ENCODE measurements at regions not wholly inside any gene's neighbourhood (a gene's known extent, or its start where the extent isn't known, plus 50 kb on each side); places are given as distances from the start of the nearest gene placed in this dataset.

DNA sequence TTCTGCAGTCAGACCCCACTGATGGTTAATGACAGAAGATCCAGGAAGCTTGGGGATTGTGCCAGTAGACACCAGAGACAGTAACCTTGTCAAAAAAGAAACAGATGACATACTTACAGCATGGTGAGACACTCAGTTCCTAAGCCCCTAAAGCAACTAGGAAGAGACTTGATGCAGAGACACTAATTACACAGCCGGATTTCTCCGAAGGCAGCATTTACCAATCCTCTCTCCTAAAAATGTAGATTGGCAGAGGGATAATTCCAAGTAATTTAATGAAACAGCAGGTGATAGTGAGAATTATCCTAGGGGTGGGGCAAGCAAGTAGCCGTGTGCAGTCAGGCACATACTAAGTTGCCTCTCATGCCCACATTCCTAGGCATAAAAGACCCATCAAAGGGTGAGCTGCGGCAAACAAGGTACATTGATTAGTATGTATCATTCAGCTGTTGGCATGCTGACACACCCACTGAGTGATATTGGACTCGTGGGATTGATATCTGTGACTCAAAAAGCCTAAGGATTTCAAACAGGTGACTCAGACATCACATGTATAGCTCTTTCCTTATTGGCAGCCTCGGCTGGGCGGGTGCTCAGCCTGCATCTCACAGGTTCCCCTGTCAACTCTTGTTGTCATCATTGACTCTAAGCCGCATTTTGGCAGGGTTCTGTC is 296.7 kb upstream of the ATP5MC3 start:
- ChIA-PET POLR2A (no interaction called here), CTCF (no interaction called here)

GRCh38 chr2:175476948-175477347 is 295.4 kb upstream of the ATP5MC3 start:
- POLR2A ChIA-PET = no interaction called here
- CTCF ChIA-PET = no interaction called here

DNA sequence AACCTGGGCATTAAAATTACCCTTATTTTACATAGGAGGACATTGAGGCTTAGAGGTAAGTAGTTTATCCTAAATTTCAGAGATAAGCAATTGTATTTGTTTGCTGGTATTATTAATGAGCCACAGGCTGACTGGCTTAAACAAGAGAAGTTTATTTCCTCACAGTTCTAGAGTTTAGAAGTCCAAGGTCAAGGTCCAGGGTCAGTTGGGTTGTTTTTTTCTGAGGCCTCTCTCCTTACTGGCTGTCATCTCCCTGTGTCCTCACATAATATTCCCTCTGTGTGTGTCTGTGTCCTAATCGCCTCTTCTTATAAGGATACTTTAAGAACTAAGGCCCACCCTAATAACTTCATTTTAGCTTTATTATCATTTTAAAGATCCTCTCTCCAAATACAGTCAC is 294.9 kb upstream of the ATP5MC3 start:
- ChIA-PET CTCF (no interaction called here), POLR2A (no interaction called here)

GRCh38 chr2:175475130-175475529 is 293.6 kb upstream of the ATP5MC3 start:
- ChIA-PET CTCF (no interaction called here), POLR2A (no interaction called here)

- CTCF ChIA-PET = no interaction called here
- POLR2A ChIA-PET = no interaction called here
Measured at GRCh38 chr2:175468431-175469098, 287.1 kb upstream of the ATP5MC3 start.

- ChIA-PET POLR2A (no interaction called here), CTCF (no interaction called here)
Measured at GRCh38 chr2:175465101-175465500, 283.6 kb upstream of the ATP5MC3 start.

DNA sequence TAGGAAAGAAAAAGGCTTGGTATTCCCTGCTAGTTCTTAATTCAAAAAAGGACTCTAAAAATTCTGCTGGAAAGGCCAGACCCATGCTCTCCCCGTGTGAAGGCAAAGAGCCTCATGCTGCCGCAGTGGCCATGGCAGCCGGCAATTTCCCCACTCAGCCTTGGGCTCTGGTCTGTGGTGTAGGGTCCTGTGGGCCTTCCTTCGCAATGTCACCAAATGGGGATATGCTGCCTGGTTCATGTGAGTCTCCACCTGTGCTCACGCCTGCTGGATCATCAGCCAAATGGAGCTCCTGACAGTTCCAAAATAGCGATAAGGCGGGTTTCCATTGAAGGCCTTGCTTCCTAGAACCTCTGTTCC is 282.8 kb upstream of the ATP5MC3 start:
- POLR2A ChIA-PET = no interaction called here
- CTCF ChIA-PET = no interaction called here

- ChIA-PET POLR2A (no interaction called here), CTCF (no interaction called here)
Measured at GRCh38 chr2:175463589-175464310, 282.2 kb upstream of the ATP5MC3 start.

- CTCF ChIA-PET = no interaction called here
Measured at GRCh38 chr2:175463169-175463568, 281.7 kb upstream of the ATP5MC3 start.

GRCh38 chr2:175462246-175462645 is 280.7 kb upstream of the ATP5MC3 start:
- ChIA-PET CTCF (no interaction called here), POLR2A (no interaction called here)

More at GRCh38 chr2:175463169-175463568, 281.7 kb upstream of the ATP5MC3 start:
- POLR2A ChIA-PET = no interaction called here

DNA sequence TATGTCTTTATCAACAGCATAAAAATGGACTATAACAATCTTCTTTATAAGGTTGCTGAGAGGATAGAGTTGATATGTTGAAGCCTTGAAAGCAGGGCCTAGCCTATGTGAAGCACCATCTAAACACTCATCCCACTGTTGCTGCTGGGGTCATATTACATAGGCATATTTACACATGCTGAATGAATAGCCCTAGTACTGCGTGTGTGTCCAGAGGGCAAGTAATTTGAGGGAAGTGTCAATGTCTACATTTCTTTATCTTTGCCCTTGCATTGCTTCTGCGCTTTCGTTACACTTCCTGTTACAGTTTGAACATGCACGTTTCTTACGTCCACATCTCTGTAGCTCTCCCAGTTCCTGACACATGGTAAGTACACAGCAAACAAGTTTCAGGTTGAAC is 280.3 kb upstream of the ATP5MC3 start:
- ChIA-PET CTCF (no interaction called here), POLR2A (no interaction called here)

DNA sequence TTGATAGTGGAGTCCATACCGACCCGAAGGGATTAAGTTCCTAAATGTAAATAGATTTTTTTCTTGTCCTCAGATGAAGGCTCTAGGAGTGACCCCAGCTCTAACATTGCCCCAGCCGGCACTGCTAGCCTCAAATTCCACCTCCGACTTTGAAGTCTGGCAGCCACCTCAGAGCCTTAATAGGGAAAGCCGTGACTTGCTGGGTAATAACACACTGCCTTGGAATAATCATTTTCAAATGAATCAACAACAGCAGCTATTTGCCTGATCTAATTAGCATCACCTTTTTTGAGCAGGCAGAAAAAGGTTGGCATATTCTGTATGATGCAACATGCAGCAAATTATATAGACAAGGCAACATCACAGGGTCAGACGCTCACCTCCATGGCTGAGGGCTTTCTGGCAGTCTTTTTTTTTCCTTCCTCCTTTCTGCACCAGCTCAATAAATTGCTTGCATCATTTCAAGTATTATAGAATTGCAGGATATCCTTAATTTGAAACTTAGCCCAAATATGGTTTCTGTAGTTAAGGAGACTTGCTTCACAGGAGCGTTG is 276.5 kb upstream of the ATP5MC3 start:
- POLR2A ChIA-PET = no interaction called here
- CTCF ChIA-PET = no interaction called here

GRCh38 chr2:175454953-175455389 is 273.5 kb upstream of the ATP5MC3 start:
- POLR2A ChIA-PET = no interaction called here
- CTCF ChIA-PET = no interaction called here

DNA sequence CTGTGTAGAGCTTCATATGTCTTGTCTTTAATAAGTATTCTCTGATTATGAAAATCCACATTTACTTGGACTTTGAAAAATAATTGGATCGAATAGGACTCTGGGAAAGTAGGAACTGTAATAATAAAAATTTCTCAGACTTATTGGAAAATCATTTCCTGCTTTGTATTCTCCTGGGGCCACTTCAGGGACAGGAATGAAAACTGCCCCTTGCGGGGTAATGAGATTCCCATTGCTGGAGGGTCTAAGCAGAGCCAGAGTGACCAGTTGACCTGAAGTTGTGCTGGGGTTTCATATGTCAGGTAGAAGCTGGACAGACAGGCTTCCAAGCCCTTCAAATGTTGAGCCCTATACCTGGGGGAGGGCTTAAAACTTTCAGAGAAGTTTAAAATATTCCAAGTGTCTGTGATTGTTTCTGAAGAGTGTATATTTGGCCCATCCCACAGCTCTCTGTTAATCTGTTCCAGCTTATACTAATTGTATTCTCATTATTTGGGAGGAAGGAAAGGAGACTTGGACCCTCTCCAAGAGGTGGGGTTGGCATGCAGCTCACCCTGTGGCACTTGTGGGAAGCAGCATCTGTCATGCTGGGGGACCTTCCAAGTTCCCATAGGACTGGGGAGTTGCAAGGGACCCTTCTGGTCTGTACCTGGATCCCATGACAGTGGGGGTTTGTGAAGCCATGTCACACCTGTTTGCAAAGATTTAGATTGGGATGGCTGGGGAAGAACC is 268.7 kb upstream of the ATP5MC3 start:
- POLR2A ChIA-PET = no interaction called here
- CTCF ChIA-PET = interaction anchor here (0.5 to 1.5 kb wide), 3 partner anchors 8 to 1188 kb away, joined by 3 read pairs; no protein-coding TSS in a partner anchor

DNA sequence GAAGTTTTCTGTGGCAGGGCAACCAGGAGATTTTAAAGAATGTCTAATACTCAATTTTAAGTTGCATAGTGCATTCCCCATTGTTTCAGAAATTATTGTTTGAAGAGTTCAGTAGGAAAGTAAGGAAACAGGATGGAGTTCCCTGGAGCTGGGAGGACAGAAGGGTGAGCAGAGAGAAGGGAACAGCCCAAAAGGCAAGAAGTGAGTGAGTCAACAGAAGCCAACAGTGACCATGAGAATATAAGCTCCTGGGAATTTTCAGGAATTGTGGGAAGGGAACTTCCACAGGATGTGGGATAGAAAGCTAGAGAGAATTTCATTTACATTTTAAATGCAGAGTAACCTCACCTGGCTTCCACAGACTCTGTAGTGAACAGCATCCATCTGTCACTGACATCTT is 268.1 kb upstream of the ATP5MC3 start:
- POLR2A ChIA-PET = no interaction called here
- CTCF ChIA-PET = interaction anchor here (1.5 kb wide), 1 partner anchor 10 kb away, joined by 3 read pairs; no protein-coding TSS in a partner anchor

DNA sequence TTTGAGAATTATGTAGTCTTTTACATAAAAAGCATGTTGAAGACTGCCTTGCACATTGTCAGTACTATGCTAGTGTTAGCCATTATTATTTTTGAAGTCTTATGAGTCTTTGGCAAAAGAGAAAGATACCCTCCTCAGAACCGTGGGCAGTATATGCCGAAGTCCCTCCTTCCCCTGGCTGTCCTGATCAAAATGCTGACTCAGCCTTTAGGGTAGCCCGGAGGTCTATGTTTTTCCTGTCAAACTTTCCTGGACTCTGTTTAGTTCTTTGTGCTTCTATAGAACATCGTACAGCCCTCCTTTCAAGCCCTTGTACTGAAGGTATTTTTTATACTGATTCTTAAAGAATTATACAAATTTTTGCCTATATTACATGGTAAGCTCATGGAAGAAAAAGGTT is 264.7 kb upstream of the ATP5MC3 start:
- ChIA-PET POLR2A (no interaction called here), CTCF (no interaction called here)

DNA sequence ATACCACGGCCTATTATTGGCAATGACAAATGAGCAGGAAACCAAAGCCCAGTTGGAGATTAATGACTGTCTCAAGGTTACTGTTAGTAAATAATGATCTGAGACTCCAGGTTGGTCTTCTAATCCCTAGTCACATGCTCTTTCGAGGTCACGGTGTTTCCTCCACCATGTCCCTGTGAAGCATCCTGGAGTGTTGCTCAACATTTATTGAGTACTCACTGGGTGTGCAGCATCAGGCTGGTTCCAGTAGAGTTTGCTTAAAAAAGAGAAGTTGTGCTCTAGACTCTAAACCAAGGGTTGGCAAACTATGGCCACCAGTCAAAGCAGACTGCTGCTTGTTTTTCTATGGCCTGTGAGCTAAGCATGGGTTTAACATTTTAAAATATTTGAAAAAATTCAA is 263.8 kb upstream of the ATP5MC3 start:
- POLR2A ChIA-PET = no interaction called here
- CTCF ChIA-PET = no interaction called here

DNA sequence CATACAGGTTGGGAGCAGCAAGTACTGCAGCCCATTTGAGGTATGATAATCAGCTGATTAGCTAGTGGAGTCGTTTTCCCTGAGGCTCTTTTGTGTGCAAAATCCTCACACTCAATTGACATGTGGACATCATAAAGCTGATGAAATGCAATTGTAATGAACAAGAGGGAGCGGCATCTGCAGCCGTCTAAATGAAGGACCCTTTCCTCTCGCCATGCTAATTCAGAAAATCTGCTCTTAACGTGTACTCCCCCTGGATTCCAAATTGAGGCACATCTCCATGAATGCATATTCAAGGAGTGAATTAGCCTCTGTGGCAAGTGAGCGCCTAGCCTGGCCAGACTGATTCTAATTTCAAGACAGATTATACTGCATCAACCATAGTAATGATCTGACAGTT is 260.9 kb upstream of the ATP5MC3 start:
- ChIA-PET CTCF (interaction anchor here (1.5 kb wide), 1 partner anchor 8 kb away, joined by 3 read pairs; no protein-coding TSS in a partner anchor), POLR2A (no interaction called here)

DNA sequence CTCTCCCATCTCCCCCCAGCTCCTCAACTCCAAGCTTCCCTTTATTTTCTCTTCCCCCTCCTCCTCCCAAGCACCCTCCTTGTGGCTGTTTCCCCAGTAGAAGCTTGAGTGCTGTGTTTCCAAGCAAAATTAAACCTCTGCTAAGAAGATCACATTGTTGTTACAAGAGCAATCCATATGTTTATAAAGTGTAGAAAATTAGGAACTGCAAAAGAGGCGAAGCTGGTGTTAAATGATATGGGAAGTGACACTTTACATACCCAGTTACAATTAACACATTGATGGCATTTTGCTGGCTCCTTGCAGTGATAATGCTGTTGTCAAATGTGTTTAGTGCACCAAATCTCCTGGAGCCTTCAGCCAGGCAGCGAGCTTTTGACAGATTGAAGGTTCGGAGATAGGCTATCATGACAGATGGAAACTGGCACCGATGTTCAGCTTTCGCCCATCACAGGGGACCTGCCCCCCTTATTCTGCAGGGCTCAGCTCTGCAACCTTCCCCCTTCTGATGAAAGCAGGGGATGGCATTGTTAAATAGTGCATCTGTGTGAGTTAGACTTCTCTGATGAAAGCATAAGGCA is 259.8 kb upstream of the ATP5MC3 start:
- ChIA-PET CTCF (interaction anchor here (0.6 to 1.5 kb wide), 2 partner anchors 9 to 247 kb away, joined by 3 read pairs; no protein-coding TSS in a partner anchor), POLR2A (no interaction called here)

GRCh38 chr2:175439416-175439815 is 257.9 kb upstream of the ATP5MC3 start:
- ChIA-PET POLR2A (no interaction called here), CTCF (interaction anchor here (1.2 kb wide), 1 partner anchor 11 kb away, joined by 3 read pairs; no protein-coding TSS in a partner anchor)
